ENCODE measurements at regions not wholly inside any gene's neighbourhood (a gene's known extent, or its start where the extent isn't known, plus 50 kb on each side); places are given as distances from the start of the nearest gene placed in this dataset.

DNA sequence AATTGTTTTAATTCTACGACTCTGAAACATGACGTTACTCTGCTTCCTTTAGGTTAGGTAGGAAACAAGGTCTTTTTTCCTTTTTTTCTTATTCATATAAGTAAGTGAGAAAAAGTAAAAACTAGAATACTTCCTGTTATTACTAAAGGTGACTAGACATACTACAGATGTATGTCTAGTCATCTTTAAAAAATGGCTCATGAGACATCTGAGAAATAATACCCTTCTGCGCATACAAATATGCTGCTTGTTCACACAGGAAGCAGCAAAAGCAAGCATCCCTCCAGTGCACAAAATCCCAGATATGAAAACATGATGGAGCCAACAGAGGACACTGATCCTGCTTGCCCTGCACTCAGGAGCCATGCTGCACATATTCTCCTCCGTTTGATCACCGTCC, 699.1 kb downstream of the EPM2A start:
- no peak overlapping the region for H3K27ac Mint-ChIP-seq
- H3K36me3 Mint-ChIP-seq (ENCODE audit: low read depth): peaks cover 2% of the 10 kb centered on the region; the same call in 1 of the 3 replicates
- no peak overlapping the region for H3K27ac ChIP-seq (ENCODE audit: low read depth)
- no peak overlapping the region for H3K4me3 Mint-ChIP-seq
- no peak overlapping the region for H3K4me2 ChIP-seq
- H3K27me3 ChIP-seq (ENCODE audit: insufficient read depth): no peaks in the 10 kb centered on the region
- DNase-seq (ENCODE audit: low spot score) (no peak), ATAC-seq (no peak)
- no peaks in the 10 kb centered on the region for H3K4me1 Mint-ChIP-seq
- TF ChIP-seq NANOG (IDR thresholded peaks at IDR 0.05; ENCODE audit: borderline replicate concordance) (no peak), JUNB (IDR thresholded peaks at IDR 0.05; ENCODE audit: unreplicated experiment) (no peak), ZNF331 (CRISPR knock-in tag; IDR thresholded peaks at IDR 0.05; ENCODE audit: low read depth) (no peak), STAT1 (IDR thresholded peaks at IDR 0.05; ENCODE audit: unreplicated experiment) (no peak)
- no peaks in the 10 kb centered on the region for H4K20me1 ChIP-seq (replicated peaks; ENCODE audit: insufficient read depth)
- no peaks in the 10 kb centered on the region for H3F3A ChIP-seq (replicated peaks; ENCODE audit: low read depth)
- H3K4me3 ChIP-seq: no peak overlapping the region
- H3K4me1 ChIP-seq (ENCODE audit: insufficient read depth): no peaks in the 10 kb centered on the region
- no peaks in the 10 kb centered on the region; the same call in 1 of the 2 replicates for H3K36me3 ChIP-seq (ENCODE audit: insufficient read depth)
- no peaks in the 10 kb centered on the region for H3K79me2 ChIP-seq (replicated peaks; ENCODE audit: insufficient read depth)
- H3K27me3 Mint-ChIP-seq (ENCODE audit: insufficient read depth, low read depth, poor library complexity): peaks cover 6% of the 10 kb centered on the region
- 0 out of 2 replicates have a peak, but pooled peaks cover 5% of the 10 kb centered on the region for H3K9me2 ChIP-seq (ENCODE audit: insufficient read depth)
- H3K9me3 Mint-ChIP-seq: no peaks in the 10 kb centered on the region; the same call in 2 of the 3 replicates
- no peak overlapping the region for H2AFZ ChIP-seq

DNA sequence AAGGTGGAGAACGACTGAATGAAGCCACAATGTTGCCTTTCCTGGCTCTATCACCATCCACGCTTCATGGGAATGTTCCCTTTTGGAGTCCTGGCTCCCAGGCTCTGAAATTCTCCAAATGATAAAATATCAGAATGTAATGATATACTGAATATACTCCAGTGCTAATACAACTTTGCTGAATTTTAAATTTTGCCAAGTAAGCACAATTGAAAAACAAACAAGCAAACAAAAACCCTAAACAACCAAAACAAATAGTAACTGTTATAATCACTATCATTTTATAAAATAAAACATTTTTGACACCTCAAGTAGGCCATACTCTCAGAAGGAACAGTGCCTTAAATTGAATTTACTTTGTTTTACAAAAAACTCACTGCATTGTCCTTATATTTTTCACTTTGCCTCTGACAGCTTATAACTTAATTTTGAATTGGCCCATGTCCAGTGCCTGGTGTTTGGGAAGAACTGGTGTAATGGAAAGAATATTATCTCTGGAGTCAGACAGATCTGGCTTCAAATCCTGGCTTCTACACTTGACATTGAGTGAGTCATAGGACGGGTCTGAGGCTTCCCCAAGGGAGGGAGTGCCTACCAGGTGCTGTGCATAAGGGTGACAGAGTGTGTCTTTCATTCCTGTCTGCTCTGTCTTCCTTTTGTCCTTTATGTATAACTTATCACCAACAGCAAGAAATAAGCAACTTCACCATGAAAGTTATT, 698.3 kb downstream of the EPM2A start:
- no peak overlapping the region for H3K4me3 ChIP-seq
- H3F3A ChIP-seq (replicated peaks; ENCODE audit: low read depth): no peaks in the 10 kb centered on the region
- H3K27ac Mint-ChIP-seq: no peak overlapping the region
- peaks cover 6% of the 10 kb centered on the region; the same call in 2 of the 3 replicates for H3K36me3 Mint-ChIP-seq (ENCODE audit: low read depth)
- H3K27me3 Mint-ChIP-seq (ENCODE audit: insufficient read depth, low read depth, poor library complexity): peaks cover 6% of the 10 kb centered on the region
- no peak overlapping the region for H3K4me3 Mint-ChIP-seq
- H3K9me2 ChIP-seq (ENCODE audit: insufficient read depth): 0 out of 2 replicates have a peak, but pooled peaks cover 5% of the 10 kb centered on the region
- no peak for TF ChIP-seq REST (IDR thresholded peaks at IDR 0.05; ENCODE audit: unreplicated experiment)
- TF ChIP-seq JUNB (IDR thresholded peaks at IDR 0.05; ENCODE audit: unreplicated experiment): no peak
- TF ChIP-seq, protein P1, sequence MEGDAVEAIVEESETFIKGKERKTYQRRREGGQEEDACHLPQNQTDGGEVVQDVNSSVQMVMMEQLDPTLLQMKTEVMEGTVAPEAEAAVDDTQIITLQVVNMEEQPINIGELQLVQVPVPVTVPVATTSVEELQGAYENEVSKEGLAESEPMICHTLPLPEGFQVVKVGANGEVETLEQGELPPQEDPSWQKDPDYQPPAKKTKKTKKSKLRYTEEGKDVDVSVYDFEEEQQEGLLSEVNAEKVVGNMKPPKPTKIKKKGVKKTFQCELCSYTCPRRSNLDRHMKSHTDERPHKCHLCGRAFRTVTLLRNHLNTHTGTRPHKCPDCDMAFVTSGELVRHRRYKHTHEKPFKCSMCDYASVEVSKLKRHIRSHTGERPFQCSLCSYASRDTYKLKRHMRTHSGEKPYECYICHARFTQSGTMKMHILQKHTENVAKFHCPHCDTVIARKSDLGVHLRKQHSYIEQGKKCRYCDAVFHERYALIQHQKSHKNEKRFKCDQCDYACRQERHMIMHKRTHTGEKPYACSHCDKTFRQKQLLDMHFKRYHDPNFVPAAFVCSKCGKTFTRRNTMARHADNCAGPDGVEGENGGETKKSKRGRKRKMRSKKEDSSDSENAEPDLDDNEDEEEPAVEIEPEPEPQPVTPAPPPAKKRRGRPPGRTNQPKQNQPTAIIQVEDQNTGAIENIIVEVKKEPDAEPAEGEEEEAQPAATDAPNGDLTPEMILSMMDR (conservative IDR thresholded peaks at IDR 0.05; ENCODE audit: low read depth in 2 of 2): no peak
- TF ChIP-seq ZNF331 (CRISPR knock-in tag; IDR thresholded peaks at IDR 0.05; ENCODE audit: low read depth): no peak
- no peak for TF ChIP-seq STAT1 (IDR thresholded peaks at IDR 0.05; ENCODE audit: unreplicated experiment)
- no peak for TF ChIP-seq ZNF114 (CRISPR knock-in tag; IDR thresholded peaks at IDR 0.05)
- H2AFZ ChIP-seq: no peak overlapping the region
- no peaks in the 10 kb centered on the region; the same call in 1 of the 2 replicates for H3K36me3 ChIP-seq (ENCODE audit: insufficient read depth)
- H4K20me1 ChIP-seq (replicated peaks; ENCODE audit: insufficient read depth): no peaks in the 10 kb centered on the region
- H3K9me3 Mint-ChIP-seq: peaks cover 4% of the 10 kb centered on the region; the same call in 2 of the 3 replicates
- no peaks in the 10 kb centered on the region for H3K79me2 ChIP-seq (replicated peaks; ENCODE audit: insufficient read depth)
- ATAC-seq (no peak), DNase-seq (ENCODE audit: low spot score) (no peak)
- no peak overlapping the region for H3K27ac ChIP-seq (ENCODE audit: low read depth)
- H3K4me2 ChIP-seq: no peak overlapping the region
- H3K4me1 ChIP-seq (ENCODE audit: insufficient read depth): no peaks in the 10 kb centered on the region
- no peaks in the 10 kb centered on the region for H3K27me3 ChIP-seq (ENCODE audit: insufficient read depth)
- no peaks in the 10 kb centered on the region for H3K4me1 Mint-ChIP-seq

Data from GM23338 (cell line).